ENCODE measurements at regions not wholly inside any gene's neighbourhood (a gene's known extent, or its start where the extent isn't known, plus 50 kb on each side); places are given as distances from the start of the nearest gene placed in this dataset.

- TF ChIP-seq ZNF350 (tag by site-specific recombination; IDR thresholded peaks at IDR 0.05): no peak
- TF ChIP-seq CTCF (tag by site-specific recombination; IDR thresholded peaks at IDR 0.05): no peak
- TF ChIP-seq ZNF274 (IDR thresholded peaks at IDR 0.05; ENCODE audit: low read length): no peak
- no peak for TF ChIP-seq ZNF274 (tag by site-specific recombination; IDR thresholded peaks at IDR 0.05; ENCODE audit: borderline replicate concordance)
- no peak for TF ChIP-seq YY1 (tag by site-specific recombination; IDR thresholded peaks at IDR 0.05)
- TF ChIP-seq ZSCAN4 (tag by site-specific recombination; IDR thresholded peaks at IDR 0.05): no peak
- TF ChIP-seq ZNF138 (tag by site-specific recombination; IDR thresholded peaks at IDR 0.05; ENCODE audit: borderline replicate concordance): no peak
- no peak for TF ChIP-seq ATF2 (tag by site-specific recombination; IDR thresholded peaks at IDR 0.05; ENCODE audit: low read depth)
- no peak for TF ChIP-seq REST (tag by site-specific recombination; IDR thresholded peaks at IDR 0.05)
Observed at GRCh38 chr7:18177129-18177814, 149.6 kb upstream of the PRPS1L1 start.
